GM21825 (cell line): ENCODE measurements at regions not wholly inside any gene's neighbourhood (a gene's known extent, or its start where the extent isn't known, plus 50 kb on each side); places are given as distances from the start of the nearest gene placed in this dataset.
"Not testable (repeated sequence)": the region's sequence is repeated elsewhere in the genome, so short reads cannot be mapped to it uniquely, and the experiment has no call there.

Experiments used
- ATAC-seq: cut with Tn5 transposase; IDR thresholded peaks from one replicate; pipeline ENCODE4 v1.9.1; 2021; ENCODE audit warnings: mild to moderate bottlenecking, moderate library complexity; ENCODE audit not compliant: unreplicated experiment

GRCh38 chr4:64829749-64830148, 420.5 kb upstream of the TECRL start:
- ATAC-seq, result no peak

DNA sequence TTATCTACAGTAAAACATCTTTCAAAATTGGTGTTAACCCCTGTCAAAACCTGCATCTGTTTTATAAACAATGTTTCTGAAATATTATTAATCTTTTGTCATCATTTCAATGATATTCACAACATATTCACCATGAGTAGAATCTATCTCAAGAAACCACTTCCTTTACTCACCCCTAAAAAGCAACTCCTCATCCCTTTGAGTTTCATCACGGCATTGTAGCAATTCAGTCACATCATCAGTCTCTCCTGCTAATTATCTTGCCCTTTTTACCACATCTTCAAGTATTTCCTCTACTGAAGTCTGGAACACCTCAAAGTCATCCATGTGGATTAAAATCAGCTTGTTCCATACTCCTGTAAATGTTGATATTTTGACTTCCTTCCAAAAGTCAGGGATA, 415.3 kb upstream of the TECRL start:
- ATAC-seq, result no peak

DNA sequence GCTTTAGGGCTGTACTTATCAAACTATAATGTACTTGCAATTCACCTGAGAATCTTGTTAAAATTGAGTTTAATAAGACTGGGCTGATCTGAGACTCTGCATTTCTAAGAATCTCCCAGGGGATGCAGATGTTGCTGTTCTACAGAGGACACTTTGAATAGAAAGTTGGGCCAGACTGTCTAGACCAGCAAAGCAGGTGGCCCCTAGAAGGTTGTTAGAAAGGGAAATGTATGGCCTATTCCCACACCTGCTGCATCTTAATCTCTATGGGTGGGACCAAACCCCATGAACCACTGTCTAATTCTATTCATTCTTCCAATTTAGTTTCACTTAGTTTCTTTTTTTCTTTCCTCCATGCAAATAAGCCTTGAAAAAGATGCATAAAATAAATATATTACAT, 413.2 kb upstream of the TECRL start:
- no peak for ATAC-seq

DNA sequence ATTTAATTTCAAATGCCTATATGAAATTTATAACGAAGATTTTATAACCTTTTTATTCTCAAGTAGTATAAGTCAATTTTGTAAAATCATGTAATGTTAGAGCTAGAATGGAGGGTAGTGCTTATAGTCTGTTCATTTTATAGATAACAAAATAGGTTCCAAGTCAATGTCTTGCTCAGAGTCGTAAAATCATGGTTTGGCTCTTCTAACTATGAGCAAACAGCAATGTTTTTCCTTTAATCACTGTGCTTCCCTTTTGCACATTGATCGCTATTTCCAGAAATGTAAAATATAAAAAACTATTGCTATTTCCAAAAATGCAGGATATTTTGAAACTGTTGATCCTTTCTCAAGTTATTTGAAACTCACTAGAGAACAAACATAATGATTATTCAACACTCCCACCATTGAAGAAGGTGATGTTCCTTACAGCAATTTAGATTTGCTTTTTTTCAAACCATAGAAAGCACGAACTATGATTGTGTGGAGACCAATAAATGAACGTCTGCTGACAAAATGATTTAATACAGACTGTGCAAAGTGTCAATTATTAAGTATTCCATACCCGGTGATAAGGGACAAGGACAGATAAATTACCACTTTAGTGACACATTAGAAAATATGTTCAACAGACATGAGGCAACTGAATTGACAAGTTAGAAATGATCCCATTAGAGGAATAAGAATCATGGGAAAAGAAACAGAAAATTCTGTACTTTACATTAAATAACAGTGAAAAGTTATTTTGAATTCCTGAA, 412.1 kb upstream of the TECRL start:
- ATAC-seq, result no peak

GRCh38 chr4:64814616-64815015, 405.4 kb upstream of the TECRL start:
- no peak for ATAC-seq

DNA sequence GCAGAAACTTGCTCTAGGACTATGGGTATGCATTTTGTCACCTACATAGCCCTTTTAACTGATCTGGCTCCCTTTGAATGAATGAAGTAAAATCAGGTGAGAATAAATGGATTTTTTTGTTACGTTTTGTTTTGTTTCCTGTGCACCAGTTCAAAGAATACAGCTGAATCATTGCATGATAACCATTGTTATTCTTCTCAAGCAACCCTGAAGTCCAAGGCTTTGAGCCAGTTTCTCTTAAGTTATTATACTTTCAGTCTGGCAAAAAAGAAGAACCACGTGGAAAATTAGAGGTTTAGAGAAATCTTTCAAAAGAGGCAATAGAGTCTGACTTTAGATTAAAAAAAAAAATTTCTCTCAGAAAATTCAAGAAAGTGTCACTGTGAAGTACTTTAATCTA, 398.6 kb upstream of the TECRL start:
- ATAC-seq, result no peak

GRCh38 chr4:64799751-64800150, 390.5 kb upstream of the TECRL start:
- no peak for ATAC-seq

DNA sequence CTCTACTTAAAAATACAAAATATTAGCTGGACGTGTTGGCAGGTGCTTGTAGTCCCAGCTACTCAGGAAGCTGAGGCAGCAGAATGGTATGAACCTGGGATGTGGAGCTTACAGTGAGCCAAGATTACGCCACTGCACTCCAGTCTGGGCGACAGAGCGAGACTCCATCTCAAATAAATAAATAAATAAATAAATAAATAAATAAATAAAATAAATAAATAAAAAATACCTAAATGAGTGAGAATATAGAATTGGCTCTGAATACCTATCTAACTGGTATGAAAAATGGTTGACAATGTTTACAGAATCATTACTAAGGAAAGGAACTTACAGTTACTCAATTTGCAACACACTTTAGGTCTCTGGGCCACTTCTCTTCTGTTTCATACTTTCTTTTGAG, 389.6 kb upstream of the TECRL start:
- ATAC-seq, result not testable (repeated sequence)

GRCh38 chr4:64796581-64796980, 387.3 kb upstream of the TECRL start:
- ATAC-seq, result no peak

DNA sequence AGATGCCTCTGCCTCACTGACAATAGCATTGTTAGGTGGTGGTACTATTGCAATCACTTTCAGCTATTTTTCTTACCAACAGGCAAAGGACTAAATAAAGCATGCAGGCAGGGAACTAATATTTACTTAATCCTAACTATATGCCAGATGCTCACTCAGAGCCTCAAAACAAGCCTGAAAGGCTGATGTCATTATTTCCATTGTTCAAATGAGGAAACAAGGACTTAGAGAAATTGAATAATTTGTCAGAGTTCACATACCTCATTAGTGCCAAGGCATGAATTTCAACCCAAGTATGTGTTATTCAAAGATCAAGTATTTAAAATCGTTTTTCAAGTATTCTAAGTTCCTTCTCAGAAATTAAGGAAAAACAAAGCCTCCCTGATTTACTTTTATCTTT, 374.9 kb upstream of the TECRL start:
- no peak for ATAC-seq

DNA sequence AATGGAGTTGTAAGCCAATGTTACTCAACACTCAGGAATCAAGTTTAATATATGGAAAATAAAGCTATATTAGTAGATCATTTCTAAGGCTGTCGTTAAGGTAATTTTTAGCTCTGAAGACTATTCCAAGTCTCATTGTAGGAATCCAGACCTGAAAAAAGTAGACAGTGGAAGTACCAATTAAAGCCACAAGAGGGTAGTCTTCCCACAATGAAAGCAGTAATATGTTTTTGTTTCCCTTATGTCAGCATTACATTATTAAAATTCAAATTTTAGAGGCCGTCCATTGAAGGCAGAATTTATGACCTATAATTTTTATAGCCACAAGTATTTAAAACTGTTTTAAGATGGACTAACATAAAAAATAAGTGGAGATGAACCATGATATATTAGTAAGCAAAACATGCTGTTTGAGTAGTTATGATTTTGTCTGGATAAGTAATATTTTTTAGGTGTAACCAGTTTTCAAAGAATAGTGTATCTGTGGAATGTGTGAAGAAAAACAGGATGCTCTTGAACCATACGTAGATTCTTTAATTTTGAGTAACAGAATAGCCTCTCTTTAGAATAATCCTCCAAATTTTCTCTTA, 372.6 kb upstream of the TECRL start:
- no peak for ATAC-seq

DNA sequence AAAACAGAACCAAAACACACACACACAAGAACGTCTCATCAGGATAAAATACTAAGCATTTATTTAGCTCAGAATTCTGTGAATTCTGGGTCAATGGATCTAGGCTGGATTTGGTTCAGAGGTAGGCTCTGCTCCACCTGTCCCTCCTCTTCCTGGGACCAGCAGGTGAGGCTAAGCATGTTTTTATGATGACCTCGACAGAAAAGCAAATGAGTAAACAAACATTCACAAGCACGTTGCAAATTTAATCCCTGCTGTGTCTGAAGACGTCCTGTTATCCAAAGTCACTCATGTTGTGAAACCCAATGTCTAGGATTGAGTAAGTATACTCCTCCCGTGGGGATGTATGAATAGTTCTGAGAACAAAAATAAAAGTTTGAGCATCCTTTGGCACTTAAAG, 371.4 kb upstream of the TECRL start:
- ATAC-seq, result no peak

- no peak for ATAC-seq
Measured at GRCh38 chr4:64777286-64777685, 368.0 kb upstream of the TECRL start.

GRCh38 chr4:64776820-64777219, 367.6 kb upstream of the TECRL start:
- ATAC-seq, result no peak

GRCh38 chr4:64774626-64775025, 365.4 kb upstream of the TECRL start:
- no peak for ATAC-seq

- ATAC-seq, result no peak
Measured at GRCh38 chr4:64771149-64771548, 361.9 kb upstream of the TECRL start.

DNA sequence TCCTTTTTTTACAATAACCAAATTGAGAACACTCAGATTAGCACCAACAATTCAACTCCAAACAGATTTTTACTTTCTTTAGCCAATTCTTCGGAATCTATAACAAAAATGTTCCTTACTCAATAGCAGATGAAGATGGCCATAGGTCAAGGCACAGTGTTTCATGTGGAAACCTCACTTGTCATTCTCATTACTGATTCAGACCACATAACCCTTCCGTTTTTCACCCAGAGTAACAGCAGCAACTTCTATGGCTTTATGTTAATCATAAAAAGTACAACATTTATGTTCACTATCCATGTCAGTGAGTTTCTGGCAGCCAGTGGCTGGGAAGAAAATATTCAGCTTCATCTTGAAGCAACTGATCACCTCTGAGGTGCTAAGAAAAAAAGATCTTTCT, 358.3 kb upstream of the TECRL start:
- ATAC-seq, result no peak

DNA sequence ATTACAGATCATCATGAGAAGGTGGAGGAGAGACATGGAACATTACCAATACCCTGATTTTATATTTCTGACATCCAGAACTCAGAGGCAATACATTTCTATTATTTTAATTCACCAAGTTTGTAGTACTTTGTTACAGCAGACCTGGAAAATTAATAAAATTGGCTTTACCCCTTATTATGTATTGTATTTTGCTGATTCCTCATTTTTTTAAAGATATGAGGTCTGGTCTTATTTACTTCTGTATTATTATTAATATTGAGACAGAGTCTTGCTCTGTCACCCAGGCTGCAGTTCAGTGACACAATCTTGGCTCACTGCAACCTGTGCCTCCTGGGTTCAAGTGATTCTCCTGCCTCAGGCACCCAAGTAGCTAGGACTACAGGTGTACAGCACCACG, 357.3 kb upstream of the TECRL start:
- ATAC-seq, result no peak

DNA sequence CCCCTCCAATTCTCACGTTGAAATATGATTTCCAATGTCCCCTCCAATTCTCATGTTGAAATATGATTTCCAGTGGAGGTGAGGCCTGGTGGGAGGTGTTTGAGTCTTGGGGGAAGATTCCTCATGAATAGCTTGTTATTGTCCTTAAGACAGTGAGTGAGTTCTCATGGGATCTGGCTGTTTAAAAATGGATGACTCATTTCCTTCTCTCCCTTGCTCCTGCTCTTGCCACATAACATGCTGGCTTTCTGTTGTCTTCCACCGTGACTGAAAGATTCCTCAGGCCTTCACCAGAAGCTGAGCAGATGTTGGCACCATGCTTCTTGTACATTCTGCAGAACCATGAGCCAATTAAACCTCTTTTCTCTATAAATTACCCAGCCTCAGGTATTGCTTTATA, 346.8 kb upstream of the TECRL start:
- no peak for ATAC-seq

- no peak for ATAC-seq
Measured at GRCh38 chr4:64747919-64748715, 338.9 kb upstream of the TECRL start.

DNA sequence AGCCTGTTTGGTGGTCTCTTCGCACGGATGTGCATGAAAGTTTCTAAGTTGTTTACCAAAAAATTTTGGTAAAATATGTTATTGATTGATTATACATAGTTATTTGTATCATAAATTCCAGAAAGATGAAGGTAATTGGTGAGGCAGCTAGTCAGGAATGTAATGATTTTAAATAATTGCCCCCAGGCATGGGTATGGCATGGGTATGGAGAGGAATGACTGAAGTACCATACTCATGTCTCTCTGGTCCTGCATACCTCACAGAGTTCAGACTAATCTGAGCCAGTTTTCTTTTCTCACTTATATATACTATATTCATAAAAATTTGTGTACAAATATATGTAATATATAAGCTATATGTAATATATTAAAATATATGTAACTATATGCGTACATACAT, 329.0 kb upstream of the TECRL start:
- ATAC-seq, result no peak

- ATAC-seq, result not testable (repeated sequence)
Measured at GRCh38 chr4:64737854-64738138, 328.5 kb upstream of the TECRL start.
